OCI-LY1 (cell line): ENCODE measurements at regions not wholly inside any gene's neighbourhood (a gene's known extent, or its start where the extent isn't known, plus 50 kb on each side); places are given as distances from the start of the nearest gene placed in this dataset.

Experiments used
- H2AFZ ChIP-seq: fragments of 200-600 bp; sonication (generic), shearing (Covaris generic); 2 replicates; pipeline ENCODE4 v1.6.0; 2014; ENCODE audit warnings: antibody characterized with exemption, mild to moderate bottlenecking, low read length
- H3F3A ChIP-seq: fragments of 200-600 bp; sonication (generic), shearing (Covaris generic); 2 replicates; pipeline ENCODE4 v1.6.0; 2014; ENCODE audit warnings: mild to moderate bottlenecking, antibody characterized with exemption, low read length, moderate library complexity; ENCODE audit not compliant: insufficient read depth
- H3K27ac ChIP-seq: fragments of 200-600 bp; sonication (generic); 2 replicates; pipeline ENCODE4 v1.5.1; 2014; ENCODE audit warnings: low read length, mixed run types, mild to moderate bottlenecking, low read depth; ENCODE audit not compliant: poor library complexity, severe bottlenecking
- H3K27me3 ChIP-seq: fragments of 200-600 bp; sonication (generic); 2 replicates; pipeline ENCODE4 v1.6.0; 2014; ENCODE audit warnings: antibody characterized with exemption, mild to moderate bottlenecking, low read length, moderate library complexity; ENCODE audit not compliant: insufficient read depth
- H3K36me3 ChIP-seq: fragments of 200-600 bp; sonication (generic); 2 replicates; pipeline ENCODE4 v1.6.1; 2014; ENCODE audit warnings: mild to moderate bottlenecking, antibody characterized with exemption, low read length, moderate library complexity, mixed read lengths; ENCODE audit not compliant: insufficient read depth
- H3K4me1 ChIP-seq: fragments of 200-600 bp; sonication (generic); 2 replicates; pipeline ENCODE4 v1.5.1; 2014; ENCODE audit warnings: mild to moderate bottlenecking, low read length, moderate library complexity; ENCODE audit not compliant: insufficient read depth, severe bottlenecking
- H3K4me2 ChIP-seq: fragments of 200-600 bp; sonication (generic), shearing (Covaris generic); 2 replicates; pipeline ENCODE4 v1.6.1; 2014; ENCODE audit warnings: low read length
- H3K4me3 ChIP-seq: fragments of 200-600 bp; sonication (generic); 2 replicates; pipeline ENCODE4 v1.5.1; 2014; ENCODE audit warnings: low read length, low read depth, mild to moderate bottlenecking, mixed read lengths; ENCODE audit not compliant: poor library complexity, severe bottlenecking
- H3K79me2 ChIP-seq: fragments of 200-600 bp; shearing (Covaris generic); 2 replicates; pipeline ENCODE4 v1.6.1; 2016; ENCODE audit warnings: mixed run types, low read length, mixed read lengths; ENCODE audit not compliant: insufficient read depth
- H3K9ac ChIP-seq: fragments of 200-600 bp; sonication (generic), shearing (Covaris generic); 2 replicates; pipeline ENCODE4 v1.6.1; 2014; ENCODE audit warnings: mild to moderate bottlenecking, low read length, mixed read lengths
- H3K9me2 ChIP-seq: fragments of 200-600 bp; sonication (generic), shearing (Covaris generic); 2 replicates; pipeline ENCODE4 v1.6.1; 2014; ENCODE audit warnings: low read depth, mild to moderate bottlenecking, low read length, mixed read lengths
- H3K9me3 ChIP-seq: fragments of 200-600 bp; shearing (Covaris generic); 2 replicates; pipeline ENCODE4 v1.6.1; 2014; ENCODE audit warnings: low read length, mixed read lengths
- H4K20me1 ChIP-seq: fragments of 200-600 bp; sonication (generic), shearing (Covaris generic); 2 replicates; pipeline ENCODE4 v1.6.0; 2016; ENCODE audit warnings: mild to moderate bottlenecking, low read length; ENCODE audit not compliant: insufficient read depth
- EZH2 ChIP-seq: fragments of 200-600 bp; sonication (generic), shearing (Covaris generic); IDR thresholded peaks from 2 replicates; pipeline ENCODE4 v1.8.0; 2017; ENCODE audit warnings: borderline replicate concordance, mixed run types, mild to moderate bottlenecking, antibody characterized with exemption, low read length, moderate library complexity, mixed read lengths
- TF ChIP-seq, protein P1 (sequence below): fragments of 200-600 bp; sonication (generic), shearing (Covaris generic); IDR thresholded peaks from 2 replicates; pipeline ENCODE4 v1.5.1; 2017; ENCODE audit warnings: mild to moderate bottlenecking, antibody characterized with exemption, low read length, moderate library complexity, mixed read lengths

DNA sequence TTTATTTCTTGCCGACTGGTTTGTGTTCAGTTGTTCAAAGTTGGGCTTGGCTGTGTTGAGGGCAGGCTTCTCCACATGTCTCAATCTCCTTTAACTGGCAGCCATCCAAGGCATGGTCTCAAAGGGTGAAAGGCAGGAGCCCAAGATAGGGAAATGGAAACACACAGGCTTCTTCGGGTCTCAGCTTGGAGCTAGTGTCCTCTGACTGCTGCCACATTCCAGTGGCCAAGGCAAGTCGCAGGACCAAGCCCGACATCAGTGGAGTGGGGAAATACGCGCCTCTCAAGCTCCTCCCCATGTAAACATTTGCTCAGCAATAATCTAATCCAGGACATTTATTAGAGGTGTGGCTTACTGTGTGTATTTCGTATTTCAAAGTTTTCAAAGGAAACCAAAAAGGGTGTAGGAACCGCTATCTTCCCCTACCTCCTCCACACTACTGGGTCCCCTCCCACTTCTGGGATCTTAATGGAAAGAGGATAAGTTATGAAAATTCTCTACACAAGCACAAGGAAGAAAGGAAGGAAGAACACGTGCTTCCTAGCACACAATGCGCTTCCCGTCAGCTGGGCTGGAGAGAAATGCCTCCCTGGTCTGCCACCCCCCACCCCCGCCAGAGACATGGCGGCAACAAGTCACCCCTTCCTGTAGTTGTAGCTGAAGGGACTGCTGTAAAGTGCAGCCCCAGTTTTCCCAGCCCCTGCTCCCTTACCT is 181.7 kb downstream of the FAM43A start:
- TF ChIP-seq EZH2 = no peak
- TF ChIP-seq, protein P1, sequence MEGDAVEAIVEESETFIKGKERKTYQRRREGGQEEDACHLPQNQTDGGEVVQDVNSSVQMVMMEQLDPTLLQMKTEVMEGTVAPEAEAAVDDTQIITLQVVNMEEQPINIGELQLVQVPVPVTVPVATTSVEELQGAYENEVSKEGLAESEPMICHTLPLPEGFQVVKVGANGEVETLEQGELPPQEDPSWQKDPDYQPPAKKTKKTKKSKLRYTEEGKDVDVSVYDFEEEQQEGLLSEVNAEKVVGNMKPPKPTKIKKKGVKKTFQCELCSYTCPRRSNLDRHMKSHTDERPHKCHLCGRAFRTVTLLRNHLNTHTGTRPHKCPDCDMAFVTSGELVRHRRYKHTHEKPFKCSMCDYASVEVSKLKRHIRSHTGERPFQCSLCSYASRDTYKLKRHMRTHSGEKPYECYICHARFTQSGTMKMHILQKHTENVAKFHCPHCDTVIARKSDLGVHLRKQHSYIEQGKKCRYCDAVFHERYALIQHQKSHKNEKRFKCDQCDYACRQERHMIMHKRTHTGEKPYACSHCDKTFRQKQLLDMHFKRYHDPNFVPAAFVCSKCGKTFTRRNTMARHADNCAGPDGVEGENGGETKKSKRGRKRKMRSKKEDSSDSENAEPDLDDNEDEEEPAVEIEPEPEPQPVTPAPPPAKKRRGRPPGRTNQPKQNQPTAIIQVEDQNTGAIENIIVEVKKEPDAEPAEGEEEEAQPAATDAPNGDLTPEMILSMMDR = no peak
- Histone ChIP-seq H3K9me3 (no peaks in the 10 kb centered on the region), H3K4me1 (no peaks in the 10 kb centered on the region), H3K36me3 (no peaks in the 10 kb centered on the region), H3K27ac (no peak overlapping the region), H3K27me3 (peaks cover 16% of the 10 kb centered on the region; the same call in 1 of the 2 replicates), H3F3A (no peaks in the 10 kb centered on the region), H4K20me1 (no peaks in the 10 kb centered on the region), H2AFZ (no peak overlapping the region), H3K9me2 (no peaks in the 10 kb centered on the region), H3K4me2 (no peak overlapping the region), H3K79me2 (no peaks in the 10 kb centered on the region), H3K9ac (no peak overlapping the region), H3K4me3 (no peak overlapping the region)

- Histone ChIP-seq H3K9me2 (no peaks in the 10 kb centered on the region), H2AFZ (no peak overlapping the region), H3K27ac (no peak overlapping the region), H3K4me3 (no peak overlapping the region), H3K4me2 (no peak overlapping the region), H3K4me1 (no peaks in the 10 kb centered on the region), H3K9ac (no peak overlapping the region), H3F3A (no peaks in the 10 kb centered on the region), H3K27me3 (peaks cover 10% of the 10 kb centered on the region; the same call in 1 of the 2 replicates), H3K9me3 (no peaks in the 10 kb centered on the region), H3K36me3 (no peaks in the 10 kb centered on the region), H4K20me1 (no peaks in the 10 kb centered on the region), H3K79me2 (no peaks in the 10 kb centered on the region)
- TF ChIP-seq, protein P1 = no peak
- TF ChIP-seq EZH2 = no peak
These were observed 183.1 kb downstream of the FAM43A start for GRCh38 chr3:194868831-194869230.

DNA sequence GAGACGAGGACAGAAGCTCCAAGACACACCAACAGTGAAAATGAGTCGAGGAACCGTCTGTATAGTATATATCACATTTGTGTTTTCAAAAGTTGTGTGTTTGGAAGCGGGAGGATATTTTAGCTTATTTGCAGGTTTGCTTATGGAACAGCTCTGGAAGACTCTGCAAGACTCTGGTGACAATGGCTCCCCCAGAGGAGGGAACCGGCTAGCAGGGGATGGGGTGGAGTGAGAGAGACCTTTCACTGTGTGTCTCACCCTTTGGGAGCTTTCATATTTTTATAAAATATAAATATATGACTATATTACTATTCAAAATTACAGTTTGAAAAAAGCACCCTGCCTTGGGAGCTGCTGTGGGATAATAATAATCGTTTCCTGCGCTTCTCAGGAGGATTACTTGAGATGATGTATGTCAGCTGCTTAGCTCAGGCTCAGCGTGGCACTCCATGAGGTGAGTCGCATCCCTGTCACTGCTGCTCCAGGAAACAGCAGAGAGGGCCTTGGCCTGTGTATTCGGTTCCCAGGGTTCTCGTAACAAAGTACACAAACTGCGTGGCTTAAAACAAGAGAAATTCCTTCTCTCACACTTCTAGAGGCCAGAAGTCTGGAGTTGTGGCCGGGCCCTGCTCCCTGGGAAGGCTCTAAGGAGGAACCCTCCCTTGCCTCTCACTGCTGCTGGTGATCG is 183.9 kb downstream of the FAM43A start:
- H3K4me2 ChIP-seq = no peak overlapping the region
- H4K20me1 ChIP-seq = no peaks in the 10 kb centered on the region
- H3K9ac ChIP-seq = no peak overlapping the region
- H3K4me3 ChIP-seq = no peak overlapping the region
- H3K9me2 ChIP-seq = no peaks in the 10 kb centered on the region
- H3K27me3 ChIP-seq = peaks cover 10% of the 10 kb centered on the region; the same call in 1 of the 2 replicates
- H3K9me3 ChIP-seq = no peaks in the 10 kb centered on the region
- H3K36me3 ChIP-seq = no peaks in the 10 kb centered on the region
- no peaks in the 10 kb centered on the region for H3K4me1 ChIP-seq
- TF ChIP-seq, protein P1 = no peak
- TF ChIP-seq EZH2 = no peak
- H3K27ac ChIP-seq = no peak overlapping the region
- no peak overlapping the region for H2AFZ ChIP-seq
- no peaks in the 10 kb centered on the region for H3F3A ChIP-seq
- H3K79me2 ChIP-seq = no peaks in the 10 kb centered on the region
